H1 (cell line): ENCODE measurements at regions not wholly inside any gene's neighbourhood (a gene's known extent, or its start where the extent isn't known, plus 50 kb on each side); places are given as distances from the start of the nearest gene placed in this dataset.

ENCODE experiments used
- CTCF ChIP-seq, 3 experiments: IDR thresholded peaks; 1 replicate in 2 of 3; 2 replicates in 1 of 3; pipeline versions ENCODE4 v1.5.1 to v1.6.1; 2011; ENCODE audit warnings: low read length in 3 of 3, mild to moderate bottlenecking in 3 of 3, inconsistent platforms in 2 of 3, low read depth in 1 of 3, moderate library complexity in 1 of 3; ENCODE audit not compliant: insufficient read depth in 1 of 3; ENCODE audit errors: control extremely low read depth in 1 of 3
- PHF8 ChIP-seq: fragments of 200-600 bp; sonication (generic); conservative IDR thresholded peaks from 2 replicates; pipeline ENCODE4 v1.7.1; 2012; ENCODE audit warnings: low read depth, mild to moderate bottlenecking, inconsistent platforms, low read length, moderate library complexity
- TAF1 ChIP-seq: IDR thresholded peaks from 2 replicates; pipeline ENCODE4 v1.6.1; 2011; ENCODE audit warnings: mild to moderate bottlenecking, low read depth, low read length

DNA sequence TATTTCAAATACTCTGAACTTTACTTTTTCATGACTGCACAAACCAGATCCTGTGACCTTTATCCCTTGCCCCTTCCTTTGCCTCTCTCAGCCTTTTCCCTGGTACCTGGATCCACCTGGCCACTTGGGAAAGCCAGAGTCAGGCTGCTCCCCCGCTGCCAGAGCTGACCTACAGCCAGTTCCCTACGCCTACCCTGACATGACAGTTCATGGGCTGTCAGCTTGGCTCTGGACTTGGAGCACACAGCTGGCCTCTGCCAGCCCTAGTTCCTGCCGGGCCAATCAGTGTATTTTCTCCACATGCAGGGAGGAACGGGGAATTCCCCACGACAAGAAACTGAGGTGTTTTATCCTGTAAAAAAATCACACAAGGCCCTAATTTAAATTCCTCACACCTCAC, 382.6 kb downstream of the INSC start:
- TF ChIP-seq CTCF (IDR thresholded peaks at IDR 0.05; ENCODE audit: control extremely low read depth in 1 of 3, insufficient read depth in 1 of 3, low read depth in 1 of 3, low read length in 3 of 3), result no peak
- no peak for TF ChIP-seq PHF8
- no peak for TF ChIP-seq TAF1
